Astrocyte (in vitro differentiated cells and primary cell): ENCODE measurements at regions not wholly inside any gene's neighbourhood (a gene's known extent, or its start where the extent isn't known, plus 50 kb on each side); places are given as distances from the start of the nearest gene placed in this dataset.

Experiments used
- EZH2 ChIP-seq: IDR thresholded peaks from 2 replicates; pipeline ENCODE4 v1.6.1; 2012; ENCODE audit warnings: mild to moderate bottlenecking, low read length, inconsistent platforms; ENCODE audit not compliant: insufficient read depth
- TF ChIP-seq, protein P1 (sequence below): IDR thresholded peaks from 2 replicates; pipeline ENCODE4 v1.5.1; 2011; ENCODE audit warnings: low read depth, mild to moderate bottlenecking, inconsistent platforms, low read length, moderate library complexity; ENCODE audit not compliant: insufficient read depth

DNA sequence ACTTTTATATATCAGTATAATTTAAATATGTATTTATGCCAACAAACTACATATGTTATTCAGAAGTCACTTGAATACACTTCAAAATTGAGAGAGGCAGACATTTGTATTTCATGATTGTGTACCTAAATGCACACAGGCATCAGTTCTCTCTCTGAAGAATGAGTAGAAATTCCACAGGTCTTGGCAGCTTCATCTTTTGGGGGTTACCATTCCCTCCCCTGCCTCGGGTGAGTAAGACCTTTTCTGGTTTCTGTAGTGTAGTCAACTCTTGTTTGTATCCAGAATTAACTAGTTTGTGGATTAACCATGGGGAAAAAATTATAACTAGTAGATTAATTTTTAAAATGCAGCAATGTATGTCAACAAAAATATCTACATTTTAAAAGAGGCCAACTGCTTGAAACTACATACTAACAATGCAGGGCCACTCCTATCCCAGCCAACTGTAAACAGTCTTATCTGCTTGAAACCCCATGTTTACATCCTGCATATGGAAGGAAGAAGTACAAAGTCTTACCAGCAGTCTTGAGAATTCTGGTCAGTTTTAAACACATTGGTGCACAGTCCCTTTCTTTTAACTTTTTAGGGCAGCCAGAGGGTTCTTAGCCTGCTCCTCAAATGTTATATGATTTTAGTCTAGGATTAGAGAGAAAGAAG, 339.6 kb upstream of the KIF2A start:
- TF ChIP-seq, protein P1, sequence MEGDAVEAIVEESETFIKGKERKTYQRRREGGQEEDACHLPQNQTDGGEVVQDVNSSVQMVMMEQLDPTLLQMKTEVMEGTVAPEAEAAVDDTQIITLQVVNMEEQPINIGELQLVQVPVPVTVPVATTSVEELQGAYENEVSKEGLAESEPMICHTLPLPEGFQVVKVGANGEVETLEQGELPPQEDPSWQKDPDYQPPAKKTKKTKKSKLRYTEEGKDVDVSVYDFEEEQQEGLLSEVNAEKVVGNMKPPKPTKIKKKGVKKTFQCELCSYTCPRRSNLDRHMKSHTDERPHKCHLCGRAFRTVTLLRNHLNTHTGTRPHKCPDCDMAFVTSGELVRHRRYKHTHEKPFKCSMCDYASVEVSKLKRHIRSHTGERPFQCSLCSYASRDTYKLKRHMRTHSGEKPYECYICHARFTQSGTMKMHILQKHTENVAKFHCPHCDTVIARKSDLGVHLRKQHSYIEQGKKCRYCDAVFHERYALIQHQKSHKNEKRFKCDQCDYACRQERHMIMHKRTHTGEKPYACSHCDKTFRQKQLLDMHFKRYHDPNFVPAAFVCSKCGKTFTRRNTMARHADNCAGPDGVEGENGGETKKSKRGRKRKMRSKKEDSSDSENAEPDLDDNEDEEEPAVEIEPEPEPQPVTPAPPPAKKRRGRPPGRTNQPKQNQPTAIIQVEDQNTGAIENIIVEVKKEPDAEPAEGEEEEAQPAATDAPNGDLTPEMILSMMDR = no peak
- no peak for TF ChIP-seq EZH2
